Neuronal stem cell (in vitro differentiated cells): ENCODE measurements at regions not wholly inside any gene's neighbourhood (a gene's known extent, or its start where the extent isn't known, plus 50 kb on each side); places are given as distances from the start of the nearest gene placed in this dataset.

Experiments used
- DNase-seq: peaks from one replicate; pipeline ENCODE4 v3.0.0-alpha.2; 2013; ENCODE audit warnings: low spot score
- H2AFZ ChIP-seq: one replicate; pipeline ENCODE4 v1.6.1; 2013; ENCODE audit warnings: mild to moderate bottlenecking, low read length, inconsistent platforms
- H2AK5ac ChIP-seq: 2 replicates; pipeline ENCODE4 v1.6.1; 2013; ENCODE audit warnings: low read depth, mild to moderate bottlenecking, inconsistent platforms, low read length, moderate library complexity, mixed read lengths
- H2BK120ac ChIP-seq: 2 replicates; pipeline ENCODE4 v1.6.1; 2013; ENCODE audit warnings: low read depth, mild to moderate bottlenecking, inconsistent platforms, low read length, moderate library complexity, mixed read lengths
- H2BK12ac ChIP-seq: one replicate; pipeline ENCODE4 v1.6.1; 2013; ENCODE audit warnings: low read length, inconsistent platforms
- H2BK15ac ChIP-seq: 2 replicates; pipeline ENCODE4 v1.6.1; 2013; ENCODE audit warnings: mild to moderate bottlenecking, low read length, inconsistent platforms, mixed read lengths
- H2BK5ac ChIP-seq: one replicate; pipeline ENCODE4 v1.6.1; 2013; ENCODE audit warnings: inconsistent platforms, mild to moderate bottlenecking, low read length, moderate library complexity
- H3K14ac ChIP-seq: one replicate; pipeline ENCODE4 v1.6.1; 2013; ENCODE audit warnings: low read length, inconsistent platforms
- H3K18ac ChIP-seq: 2 replicates; pipeline ENCODE4 v1.6.1; 2013; ENCODE audit warnings: low read length, inconsistent platforms
- H3K23ac ChIP-seq: 2 replicates; pipeline ENCODE4 v1.6.1; 2013; ENCODE audit warnings: low read depth, mild to moderate bottlenecking, mixed read lengths, low read length, inconsistent platforms; ENCODE audit not compliant: poor library complexity
- H3K27ac ChIP-seq: replicated peaks from 3 replicates; pipeline ENCODE4 v1.5.1; 2013; ENCODE audit warnings: low read length, inconsistent platforms
- H3K27me3 ChIP-seq, 3 experiments: 2 replicates each; pipeline ENCODE4 v1.6.1; 2013; ENCODE audit warnings: low read length in 3 of 3, mild to moderate bottlenecking in 2 of 3, inconsistent platforms in 1 of 3, low read depth in 1 of 3, mixed read lengths in 1 of 3, moderate library complexity in 1 of 3; ENCODE audit not compliant: control insufficient read depth in 3 of 3, insufficient read depth in 3 of 3
- H3K36me3 ChIP-seq, 2 donors: replicated peaks in 1 of 2; 2 replicates each; pipeline ENCODE4 v1.6.1; 2013; ENCODE audit warnings: low read length in 2 of 2; ENCODE audit not compliant: control insufficient read depth in 2 of 2, insufficient read depth in 2 of 2
- H3K4ac ChIP-seq: 2 replicates; pipeline ENCODE4 v1.6.1; 2013; ENCODE audit warnings: inconsistent platforms, mild to moderate bottlenecking, low read length, moderate library complexity
- H3K4me1 ChIP-seq, 2 donors: 1 replicate in 1 of 2; 2 replicates in 1 of 2; pipeline ENCODE4 v1.6.1; 2013; ENCODE audit warnings: low read length in 2 of 2, low read depth in 1 of 2; ENCODE audit not compliant: control insufficient read depth in 2 of 2, insufficient read depth in 1 of 2
- H3K4me2 ChIP-seq: one replicate; pipeline ENCODE4 v1.6.1; 2013; ENCODE audit warnings: mild to moderate bottlenecking, low read length, inconsistent platforms; ENCODE audit not compliant: insufficient read depth, poor library complexity, severe bottlenecking
- H3K4me3 ChIP-seq, 2 donors: 2 replicates each; pipeline ENCODE4 v1.5.1; 2013; ENCODE audit warnings: low read length in 2 of 2, mild to moderate bottlenecking in 2 of 2, inconsistent platforms in 1 of 2, moderate library complexity in 1 of 2
- H3K79me1 ChIP-seq: one replicate; pipeline ENCODE4 v1.6.1; 2013; ENCODE audit warnings: low read depth, mild to moderate bottlenecking, inconsistent platforms, low read length, moderate library complexity
- H3K9ac ChIP-seq: one replicate; pipeline ENCODE4 v1.6.1; 2013; ENCODE audit warnings: mild to moderate bottlenecking, low read depth, low read length, inconsistent platforms; ENCODE audit not compliant: poor library complexity
- H3K9me3 ChIP-seq, 2 donors: replicated peaks in 1 of 2; 2 replicates each; pipeline versions ENCODE3 to v1.6.1; 2013; ENCODE audit warnings: low read length in 2 of 2, mild to moderate bottlenecking in 2 of 2, inconsistent platforms in 1 of 2, low read depth in 1 of 2, mixed read lengths in 1 of 2, moderate library complexity in 1 of 2; ENCODE audit not compliant: control insufficient read depth in 2 of 2, insufficient read depth in 1 of 2
- H4K8ac ChIP-seq: one replicate; pipeline ENCODE4 v1.6.1; 2013; ENCODE audit warnings: low read depth, mild to moderate bottlenecking, inconsistent platforms, low read length, moderate library complexity
- H4K91ac ChIP-seq: one replicate; pipeline ENCODE4 v1.6.1; 2013; ENCODE audit warnings: low read length, low read depth, mild to moderate bottlenecking, inconsistent platforms; ENCODE audit not compliant: poor library complexity
- WGBS, 2 donors: extraction: QIAGEN DNeasy Blood & Tissue Kit; methylation state at CpG; one replicate each; pipeline ENCODE4 v1.1.7; 2013; ENCODE audit warnings: missing lambda C conversion rate in 2 of 2, mixed read lengths in 1 of 2; ENCODE audit not compliant: insufficient read length in 2 of 2, insufficient replicate concordance in 1 of 2; ENCODE audit errors: extremely low coverage in 2 of 2; 5-methylcytosine and 5-hydroxymethylcytosine counted together

- no CpG with 5 or more reads among the region's 1 CpG for WGBS, 2 donors
- no peak overlapping the region for H3K23ac ChIP-seq
- no peak overlapping the region for H2AK5ac ChIP-seq
- H3K4ac ChIP-seq: no peak overlapping the region
- no peak overlapping the region for H2BK120ac ChIP-seq
- no peak overlapping the region for H3K4me2 ChIP-seq
- no peaks in the 10 kb centered on the region for H3K27me3 ChIP-seq
- H3K4me3 ChIP-seq: no peak overlapping the region
- no peak overlapping the region for H3K14ac ChIP-seq
- no peak overlapping the region for H2BK15ac ChIP-seq
- no peak overlapping the region for H2AFZ ChIP-seq
- H3K36me3 ChIP-seq: no peaks in the 10 kb centered on the region
- H2BK5ac ChIP-seq: no peak overlapping the region
- H4K91ac ChIP-seq: no peak overlapping the region
- no peaks in the 10 kb centered on the region for H3K9me3 ChIP-seq
- no peak overlapping the region for H3K9ac ChIP-seq
- no peak overlapping the region for H2BK12ac ChIP-seq
- no peak overlapping the region for H3K27ac ChIP-seq
- H4K8ac ChIP-seq: no peak overlapping the region
- no peak overlapping the region for H3K18ac ChIP-seq
- H3K4me1 ChIP-seq: peaks cover 2 to 21% of the 10 kb centered on the region in 2 donors
- no peak for DNase-seq
- H3K79me1 ChIP-seq: no peaks in the 10 kb centered on the region
Measured at GRCh38 chr2:57711991-57712390, 334.6 kb upstream of the VRK2 start.

- no peak overlapping the region for H3K9ac ChIP-seq
- H3K4me2 ChIP-seq: no peak overlapping the region
- H2AFZ ChIP-seq: peak overlapping the region; percentile 84
- H3K4me3 ChIP-seq: peak overlapping the region in 1 of 2 donors; percentile 25
- H3K23ac ChIP-seq: no peak overlapping the region
- no peak overlapping the region for H2BK15ac ChIP-seq
- H3K4ac ChIP-seq: no peak overlapping the region
- H2BK120ac ChIP-seq: peak overlapping the region; percentile 16
- H3K4me1 ChIP-seq: peaks cover 1 to 7% of the 10 kb centered on the region in 2 donors
- DNase-seq: peak; percentile 69
- peak overlapping the region; percentile 49 for H2BK12ac ChIP-seq
- no peak overlapping the region for H3K27ac ChIP-seq
- peaks cover 0 to 1% of the 10 kb centered on the region in 2 donors for H3K9me3 ChIP-seq
- H2BK5ac ChIP-seq: no peak overlapping the region
- H3K79me1 ChIP-seq: no peaks in the 10 kb centered on the region
- H4K8ac ChIP-seq: peak overlapping the region; percentile 93
- H3K14ac ChIP-seq: no peak overlapping the region
- no CpG with 5 or more reads among the region's 16 CpGs for WGBS, 2 donors
- no peaks in the 10 kb centered on the region for H3K36me3 ChIP-seq
- H2AK5ac ChIP-seq: no peak overlapping the region
- peaks cover 0 to 4% (median 0%) of the 10 kb centered on the region in 3 experiments for H3K27me3 ChIP-seq
- peak overlapping the region; percentile 67 for H3K18ac ChIP-seq
- H4K91ac ChIP-seq: no peak overlapping the region
Measured at GRCh38 chr2:57720728-57721627, 325.6 kb upstream of the VRK2 start.

- Histone ChIP-seq H4K8ac (no peak overlapping the region), H4K91ac (no peak overlapping the region), H3K4me3 (no peak overlapping the region), H2BK5ac (no peak overlapping the region), H3K36me3 (no peaks in the 10 kb centered on the region), H3K9me3 (peaks cover 0 to 1% of the 10 kb centered on the region in 2 donors), H3K27me3 (no peaks in the 10 kb centered on the region), H3K9ac (no peak overlapping the region), H2AK5ac (no peak overlapping the region), H3K18ac (no peak overlapping the region), H3K79me1 (no peaks in the 10 kb centered on the region), H3K4me2 (no peak overlapping the region), H3K4ac (no peak overlapping the region), H3K14ac (no peak overlapping the region), H2BK120ac (no peak overlapping the region), H2BK12ac (no peak overlapping the region), H3K4me1 (peaks cover 1 to 7% of the 10 kb centered on the region in 2 donors), H3K27ac (no peak overlapping the region), H2AFZ (peak overlapping the region; percentile 71), H2BK15ac (no peak overlapping the region), H3K23ac (no peak overlapping the region)
- no CpG with 5 or more reads among the region's 5 CpGs for WGBS, 2 donors
- no peak for DNase-seq
Measured at GRCh38 chr2:57725337-57725947, 321.2 kb upstream of the VRK2 start.

- no peak for DNase-seq
- no peak overlapping the region for H3K14ac ChIP-seq
- H3K4me2 ChIP-seq: no peak overlapping the region
- peaks cover 0 to 1% of the 10 kb centered on the region in 2 donors for H3K9me3 ChIP-seq
- H3K18ac ChIP-seq: no peak overlapping the region
- H3K36me3 ChIP-seq: no peaks in the 10 kb centered on the region
- H3K4me3 ChIP-seq: no peak overlapping the region
- H3K23ac ChIP-seq: no peak overlapping the region
- H2BK12ac ChIP-seq: no peak overlapping the region
- no peak overlapping the region for H3K9ac ChIP-seq
- no peak overlapping the region for H2BK120ac ChIP-seq
- H4K8ac ChIP-seq: no peak overlapping the region
- H2BK5ac ChIP-seq: no peak overlapping the region
- peaks cover 0 to 7% of the 10 kb centered on the region in 2 donors for H3K4me1 ChIP-seq
- H2AFZ ChIP-seq: no peak overlapping the region
- no peak overlapping the region for H2BK15ac ChIP-seq
- H3K4ac ChIP-seq: no peak overlapping the region
- H3K79me1 ChIP-seq: no peaks in the 10 kb centered on the region
- WGBS, 2 donors: no CpG with 5 or more reads among the region's 4 CpGs
- no peak overlapping the region for H2AK5ac ChIP-seq
- no peak overlapping the region for H4K91ac ChIP-seq
- no peaks in the 10 kb centered on the region for H3K27me3 ChIP-seq
- no peak overlapping the region for H3K27ac ChIP-seq
Measured at GRCh38 chr2:57726294-57726693, 320.3 kb upstream of the VRK2 start.
